Endothelial cell of umbilical vein (primary cell): ENCODE measurements at regions not wholly inside any gene's neighbourhood (a gene's known extent, or its start where the extent isn't known, plus 50 kb on each side); places are given as distances from the start of the nearest gene placed in this dataset.

Experiments
- BruUV-seq: library from RNA; stranded (reverse); fragments of 400-500 nt; replicated peaks from 2 replicates; lab custom pipeline; 2021; lab: Mats Ljungman, UMichigan
- CTCF ChIA-PET: fragments of 300-600, 350-600 bp; sonication (Branson Sonifier 250); formaldehyde crosslinking; loops from one replicate; lab custom pipeline; 2021; ENCODE audit warnings: antibody characterized with exemption, inconsistent platforms; lab: Charles Lee
- POLR2A ChIA-PET: fragments of 300-600, 350-600 bp; sonication (Branson Sonifier 250); formaldehyde crosslinking; loops from one replicate; lab custom pipeline; 2021; ENCODE audit warnings: antibody characterized with exemption, inconsistent platforms; lab: Charles Lee
- DNase-seq: peaks from one replicate; pipeline ENCODE4 v3.0.0-alpha.2; 2011; ENCODE audit warnings: low read depth, low spot score
- FAIRE-seq: peaks from 2 replicates; lab custom pipeline; 2011; peaks lifted over from hg19 to GRCh38; lab: Jason Lieb, UNC
- H2AFZ ChIP-seq: 2 replicates; pipeline ENCODE4 v1.6.0; 2012; ENCODE audit warnings: low read depth, low read length, control low read depth, inconsistent platforms
- H3K27ac ChIP-seq: 2 replicates; pipeline ENCODE4 v1.5.1; 2011; ENCODE audit warnings: low read depth, mild to moderate bottlenecking, control low read depth, low read length, moderate library complexity; ENCODE audit not compliant: insufficient read depth
- H3K27me3 ChIP-seq, 2 experiments: 2 replicates each; pipeline versions ENCODE4 v1.6.0 to v1.6.1; 2011; ENCODE audit warnings: low read length in 2 of 2, mixed read lengths in 1 of 2; ENCODE audit not compliant: control insufficient read depth in 2 of 2, insufficient read depth in 2 of 2
- H3K36me3 ChIP-seq, 2 experiments: 2 replicates in 1 of 2; 3 replicates in 1 of 2; pipeline ENCODE4 v1.5.1; 2011; ENCODE audit warnings: low read length in 2 of 2, mild to moderate bottlenecking in 1 of 2, moderate library complexity in 1 of 2; ENCODE audit not compliant: control insufficient read depth in 2 of 2, insufficient read depth in 2 of 2; ENCODE audit errors: extremely low read depth in 1 of 2
- H3K4me1 ChIP-seq: 3 replicates; pipeline ENCODE4 v1.5.1; 2011; ENCODE audit warnings: mild to moderate bottlenecking, low read length; ENCODE audit not compliant: control insufficient read depth, insufficient read depth; ENCODE audit errors: extremely low read depth
- H3K4me2 ChIP-seq: 2 replicates; pipeline ENCODE4 v1.6.1; 2011; ENCODE audit warnings: low read length, control low read depth, mixed read lengths; ENCODE audit not compliant: insufficient read depth
- H3K4me3 ChIP-seq, 3 experiments: fragments of 200-600 bp in 1 of 3; sonication (generic), shearing (Covaris generic) in 1 of 3; replicated peaks in 1 of 3; 2 replicates each; pipeline ENCODE4 v1.5.1; 2011 to 2016; ENCODE audit warnings: control low read depth in 3 of 3, low read length in 3 of 3, mild to moderate bottlenecking in 2 of 3, inconsistent platforms in 1 of 3, low read depth in 1 of 3, moderate library complexity in 1 of 3; ENCODE audit not compliant: insufficient read depth in 1 of 3
- H3K79me2 ChIP-seq: 2 replicates; pipeline ENCODE4 v1.6.0; 2012; ENCODE audit warnings: low read length, inconsistent platforms; ENCODE audit not compliant: control insufficient read depth, insufficient read depth
- H3K9ac ChIP-seq: replicated peaks from 2 replicates; pipeline ENCODE3; 2011; ENCODE audit warnings: low read length, control low read depth; ENCODE audit not compliant: insufficient read depth; ENCODE audit errors: extremely low read depth
- H3K9me1 ChIP-seq: replicated peaks from 3 replicates; pipeline ENCODE4 v1.6.0; 2011; ENCODE audit warnings: mild to moderate bottlenecking, low read length; ENCODE audit not compliant: control insufficient read depth, insufficient read depth; ENCODE audit errors: extremely low read depth
- H3K9me3 ChIP-seq: replicated peaks from 2 replicates; pipeline ENCODE4 v1.5.1; 2012; ENCODE audit warnings: low read length, inconsistent platforms; ENCODE audit not compliant: control insufficient read depth, insufficient read depth
- H4K20me1 ChIP-seq: replicated peaks from 2 replicates; pipeline ENCODE3; 2011; ENCODE audit warnings: mild to moderate bottlenecking, low read length; ENCODE audit not compliant: control insufficient read depth, insufficient read depth; ENCODE audit errors: extremely low read depth
- CTCF ChIP-seq, 2 donors: IDR thresholded peaks; 1 replicate in 1 of 2; 2 replicates in 1 of 2; pipeline ENCODE4 v1.5.1; 2011; ENCODE audit warnings: low read length in 2 of 2, mild to moderate bottlenecking in 2 of 2, moderate library complexity in 2 of 2, control low read depth in 1 of 2, inconsistent platforms in 1 of 2, low read depth in 1 of 2; ENCODE audit not compliant: insufficient read depth in 1 of 2; ENCODE audit errors: extremely low read depth in 1 of 2
- EZH2 ChIP-seq: IDR thresholded peaks from 2 replicates; pipeline ENCODE4 v1.6.1; 2012; ENCODE audit warnings: borderline replicate concordance, low read depth, mild to moderate bottlenecking, moderate library complexity, low read length, inconsistent platforms; ENCODE audit not compliant: severe bottlenecking
- FOS ChIP-seq: IDR thresholded peaks from 2 replicates; pipeline ENCODE4 v1.6.1; 2011; ENCODE audit warnings: mild to moderate bottlenecking, low read length, moderate library complexity, borderline replicate concordance; ENCODE audit not compliant: insufficient read depth
- GATA2 ChIP-seq: IDR thresholded peaks from 2 replicates; pipeline ENCODE4 v1.7.0; 2011; ENCODE audit warnings: low read depth, mild to moderate bottlenecking, moderate library complexity, mixed read lengths, low read length; ENCODE audit not compliant: insufficient read length, insufficient read depth
- JUN ChIP-seq: IDR thresholded peaks from 2 replicates; pipeline ENCODE4 v1.6.1; 2011; ENCODE audit warnings: borderline replicate concordance, low read depth; ENCODE audit not compliant: insufficient read length, insufficient read depth
- MAX ChIP-seq: IDR thresholded peaks from 2 replicates; pipeline ENCODE4 v1.6.1; 2011; ENCODE audit not compliant: insufficient read depth, insufficient read length
- MYC ChIP-seq: IDR thresholded peaks from one replicate; pipeline ENCODE4 v1.6.1; 2011; ENCODE audit warnings: mild to moderate bottlenecking, low read depth, low read length
- POLR2A ChIP-seq: IDR thresholded peaks from 2 replicates; pipeline ENCODE4 v1.6.1; 2012; ENCODE audit warnings: low read depth, mild to moderate bottlenecking, control low read depth, low read length
- POLR2AphosphoS5 ChIP-seq: IDR thresholded peaks from 2 replicates; pipeline ENCODE4 v1.6.1; 2012; ENCODE audit warnings: low read depth, mild to moderate bottlenecking, control low read depth, low read length, moderate library complexity; ENCODE audit not compliant: insufficient read depth
- dilution Hi-C: fragments of 300-500 bp; cut with MboI; formaldehyde crosslinking; loops from one replicate; pipeline ENCODE4 v1.15.0; 2019; ENCODE audit warnings: low sequenced_read_pairs; ENCODE audit not compliant: extremely low pct_ligation_motif_present
- intact Hi-C: fragments of 100-400 bp; cut with micrococcal nuclease; formaldehyde crosslinking; loops from one replicate; pipeline ENCODE4 v1.10.0; 2022

GRCh38 chr3:181581656-181582055 lies 130.1 kb upstream of the SOX2 start:
- H3K79me2 ChIP-seq, result no peaks in the 10 kb centered on the region
- TF ChIP-seq EZH2, result no peak
- TF ChIP-seq FOS, result no peak
- no peak for TF ChIP-seq JUN
- no peak for TF ChIP-seq GATA2
- TF ChIP-seq POLR2AphosphoS5, result no peak
- TF ChIP-seq MYC, result no peak
- TF ChIP-seq MAX, result no peak
- no peak for TF ChIP-seq POLR2A
- TF ChIP-seq CTCF (IDR thresholded peaks at IDR 0.05; ENCODE audit: extremely low read depth in 1 of 2, insufficient read depth in 1 of 2, low read depth in 1 of 2, low read length in 2 of 2), result no peak
- no peak overlapping the region for H2AFZ ChIP-seq
- H4K20me1 ChIP-seq, result no peaks in the 10 kb centered on the region
- no peaks in the 10 kb centered on the region for H3K4me1 ChIP-seq
- intact Hi-C loops (no loop called here), dilution Hi-C loops (no loop called here)
- DNase-seq (no peak), FAIRE-seq (no peak)
- H3K9me1 ChIP-seq, result no peaks in the 10 kb centered on the region
- no peaks in the 10 kb centered on the region for H3K36me3 ChIP-seq
- H3K9me3 ChIP-seq, result no peaks in the 10 kb centered on the region
- no TSS peak for BruUV-seq
- H3K4me2 ChIP-seq, result no peak overlapping the region
- no peak overlapping the region for H3K4me3 ChIP-seq
- H3K27ac ChIP-seq, result no peak overlapping the region
- H3K9ac ChIP-seq, result no peak overlapping the region
- POLR2A ChIA-PET, result no interaction called here
- CTCF ChIA-PET, result no interaction called here
- H3K27me3 ChIP-seq, result no peaks in the 10 kb centered on the region
